HG02642 (cell line): ENCODE measurements at regions not wholly inside any gene's neighbourhood (a gene's known extent, or its start where the extent isn't known, plus 50 kb on each side); places are given as distances from the start of the nearest gene placed in this dataset.

Experiments used
- ATAC-seq: cut with Tn5 transposase; IDR thresholded peaks from one replicate; pipeline ENCODE4 v1.9.1; 2021; ENCODE audit warnings: mild to moderate bottlenecking; ENCODE audit not compliant: unreplicated experiment, poor library complexity

DNA sequence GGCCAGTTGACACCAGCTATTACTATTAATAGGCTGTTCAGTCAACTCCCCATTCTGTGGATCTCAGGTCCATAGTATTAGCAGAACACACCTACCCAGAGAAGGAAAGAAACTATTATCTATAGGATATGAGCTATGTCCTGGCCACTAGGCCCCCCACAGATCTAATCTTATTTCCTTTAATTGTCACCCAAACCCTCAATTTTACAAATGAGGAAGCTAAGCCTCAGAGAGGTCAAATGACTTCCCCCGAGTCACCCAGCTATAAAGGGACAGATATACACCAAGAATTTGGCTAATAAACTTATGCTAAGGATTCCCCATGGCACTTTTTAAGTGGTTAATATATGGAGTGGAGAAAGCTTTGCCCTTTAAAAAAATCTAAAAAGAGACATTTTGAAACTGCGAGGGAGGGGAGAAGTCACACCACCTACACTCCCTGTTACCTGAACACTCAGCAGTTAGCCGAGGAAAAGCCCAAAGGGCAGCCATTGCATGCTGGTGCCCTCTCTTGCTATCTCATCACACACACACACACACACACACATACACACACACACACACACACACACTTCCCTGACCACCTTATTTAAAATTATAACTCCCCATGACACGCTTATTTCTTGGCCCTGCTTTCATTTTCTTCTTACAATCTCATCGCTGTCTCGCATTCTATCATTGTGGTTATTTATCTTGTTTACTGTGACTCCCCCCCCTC is 157.0 kb upstream of the ADO start:
- no peak for ATAC-seq

- no peak for ATAC-seq
These were observed 155.6 kb upstream of the ADO start for GRCh38 chr10:62648921-62649320.

- ATAC-seq = no peak
These were observed 154.1 kb upstream of the ADO start for GRCh38 chr10:62650411-62650810.

DNA sequence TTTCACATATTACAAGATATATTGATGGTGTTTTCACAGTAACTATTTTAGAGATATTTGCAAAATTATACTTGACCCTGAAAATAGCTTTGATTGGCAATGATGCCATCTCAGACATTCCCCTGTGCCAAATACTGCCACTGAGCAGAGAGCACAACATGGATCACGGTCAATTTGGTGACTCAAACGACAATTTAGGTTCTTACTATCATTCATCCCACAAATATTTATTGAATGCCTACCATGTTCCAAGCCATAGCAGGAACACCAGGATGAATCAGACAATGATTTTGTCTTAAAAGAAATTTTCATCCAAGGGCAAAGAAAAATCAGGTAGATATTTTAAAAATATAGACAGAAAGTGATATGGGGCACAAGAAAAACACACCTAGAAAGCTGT is 153.2 kb upstream of the ADO start:
- no peak for ATAC-seq

DNA sequence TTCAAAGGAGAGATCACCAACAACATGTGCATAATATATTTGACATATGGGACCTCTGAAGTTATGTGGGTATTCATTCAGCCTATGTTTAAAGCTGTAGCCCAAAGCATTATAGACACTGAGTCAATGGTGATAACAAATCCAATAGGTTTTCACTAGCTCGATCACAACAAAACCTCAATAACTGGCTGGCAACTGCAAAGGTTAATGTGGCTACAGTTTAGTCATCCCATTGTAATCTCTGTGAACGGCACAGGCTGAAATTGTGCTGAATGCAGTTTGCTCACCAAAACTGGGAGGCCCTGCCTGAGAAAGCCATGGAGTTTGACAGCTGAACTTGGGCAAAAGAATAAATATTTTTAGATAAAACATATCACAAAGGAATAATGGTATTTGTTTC is 152.4 kb upstream of the ADO start:
- ATAC-seq = no peak

GRCh38 chr10:62652564-62652963 is 152.0 kb upstream of the ADO start:
- ATAC-seq = no peak

DNA sequence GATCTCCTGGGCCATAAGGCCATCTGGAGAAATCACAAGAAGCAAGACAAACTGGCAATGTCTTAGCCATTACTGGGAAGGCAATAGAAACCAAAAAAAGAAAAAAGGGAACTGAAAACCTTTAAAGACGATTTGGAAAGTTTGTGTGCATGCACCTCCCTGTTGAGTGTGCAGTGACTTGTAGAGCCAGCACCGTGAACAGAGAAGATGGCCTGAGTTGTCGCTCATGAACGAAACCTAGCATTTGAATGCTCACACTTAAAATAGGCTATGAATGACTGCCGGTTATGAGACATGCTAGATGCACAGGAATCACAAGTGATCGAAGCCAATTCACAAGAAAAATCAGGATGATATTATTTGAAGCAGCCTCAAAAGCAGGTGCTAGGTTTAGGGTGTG is 151.3 kb upstream of the ADO start:
- peak; percentile 84 for ATAC-seq

GRCh38 chr10:62654966-62655336 is 149.6 kb upstream of the ADO start:
- no peak for ATAC-seq

GRCh38 chr10:62655337-62655994 is 149.1 kb upstream of the ADO start:
- peak; percentile 81 for ATAC-seq

DNA sequence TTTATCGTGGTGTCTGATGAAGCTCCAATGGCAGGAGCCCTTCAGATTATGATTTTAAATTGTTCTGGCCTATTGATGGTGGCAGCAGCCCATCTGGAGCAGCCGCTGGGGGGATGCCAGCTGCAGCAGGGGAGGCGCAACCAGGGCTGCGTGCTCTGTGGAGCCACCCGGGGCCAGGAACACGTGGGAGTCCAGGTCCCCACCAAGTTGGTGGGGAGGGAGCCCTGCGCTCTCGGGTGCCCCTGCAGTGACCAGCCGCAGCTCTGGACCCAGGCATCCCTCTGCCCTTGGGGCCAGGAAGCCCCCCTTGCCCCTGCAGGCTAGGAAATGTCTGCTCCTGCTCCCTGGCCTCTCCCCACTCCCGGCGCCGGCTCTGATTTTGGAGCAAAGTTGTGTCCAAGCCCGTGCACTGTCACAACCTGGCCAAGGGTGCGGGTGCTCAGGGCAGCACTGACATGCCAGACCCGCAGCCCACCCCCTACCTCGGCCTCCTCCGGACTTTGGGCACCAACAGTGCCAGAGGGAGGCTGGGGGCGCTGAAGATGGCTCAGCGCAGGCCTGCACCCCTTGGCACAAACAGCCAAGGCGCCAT is 147.2 kb upstream of the ADO start:
- ATAC-seq = no peak

GRCh38 chr10:62658516-62658915 is 146.0 kb upstream of the ADO start:
- no peak for ATAC-seq

DNA sequence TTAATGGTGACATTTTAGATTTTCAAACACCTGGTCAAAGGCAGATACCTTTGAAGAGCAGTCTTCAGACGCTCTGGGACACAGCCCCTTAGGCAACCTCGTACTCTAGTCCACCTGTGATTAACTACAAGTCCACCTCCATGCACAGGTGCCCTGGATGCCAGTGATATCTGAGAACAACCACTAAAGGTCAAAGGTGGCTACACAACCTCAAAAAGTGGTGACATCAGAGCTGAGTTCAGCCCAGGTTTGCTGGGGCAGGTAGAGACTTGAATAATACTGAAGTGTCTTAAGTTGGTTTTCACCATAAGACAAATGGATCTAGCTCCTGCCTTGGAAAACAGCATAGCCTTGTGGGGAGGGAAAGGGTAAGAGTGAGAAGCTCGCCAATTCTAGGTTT is 143.4 kb upstream of the ADO start:
- no peak for ATAC-seq

GRCh38 chr10:62662486-62662885 is 142.0 kb upstream of the ADO start:
- no peak for ATAC-seq

- no peak for ATAC-seq
These were observed 138.7 kb upstream of the ADO start for GRCh38 chr10:62665771-62666170.

DNA sequence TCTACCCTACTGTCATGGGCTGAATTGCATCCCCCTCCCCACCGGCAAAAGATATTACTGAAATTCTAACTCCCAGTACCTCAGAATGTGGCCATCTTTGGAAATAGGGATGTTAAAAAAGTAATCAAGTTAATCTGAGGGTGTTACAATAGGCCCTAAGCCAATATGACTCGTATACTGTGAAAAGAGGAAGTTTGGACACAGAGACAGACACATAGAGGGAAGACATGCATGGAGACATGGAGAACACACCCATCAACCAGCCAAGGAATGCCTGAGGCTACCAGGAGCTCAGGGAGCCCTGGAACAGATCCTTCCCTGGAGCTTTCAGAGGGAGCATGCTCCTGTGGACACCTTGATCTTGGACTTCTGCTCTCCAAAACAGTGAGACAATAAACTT is 138.2 kb upstream of the ADO start:
- no peak for ATAC-seq

DNA sequence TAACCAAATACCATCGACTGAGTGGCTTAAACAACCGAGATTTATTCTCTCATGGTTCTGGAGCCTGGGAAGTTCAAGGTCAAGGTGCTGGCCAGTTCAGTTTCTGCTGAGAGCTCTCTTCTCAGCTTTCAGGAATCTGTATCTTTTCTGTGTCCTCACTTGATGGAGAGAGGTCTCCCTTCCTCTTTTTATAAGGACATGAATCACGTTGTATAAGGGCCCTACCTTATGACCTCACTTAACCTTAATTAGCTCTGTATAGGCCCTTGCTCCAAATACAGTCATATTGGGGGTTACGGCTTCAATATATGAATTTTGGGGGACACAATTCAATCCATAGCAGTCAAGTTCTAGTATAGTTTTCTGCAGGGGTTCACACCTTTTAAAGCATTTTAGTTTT is 135.2 kb upstream of the ADO start:
- no peak for ATAC-seq

DNA sequence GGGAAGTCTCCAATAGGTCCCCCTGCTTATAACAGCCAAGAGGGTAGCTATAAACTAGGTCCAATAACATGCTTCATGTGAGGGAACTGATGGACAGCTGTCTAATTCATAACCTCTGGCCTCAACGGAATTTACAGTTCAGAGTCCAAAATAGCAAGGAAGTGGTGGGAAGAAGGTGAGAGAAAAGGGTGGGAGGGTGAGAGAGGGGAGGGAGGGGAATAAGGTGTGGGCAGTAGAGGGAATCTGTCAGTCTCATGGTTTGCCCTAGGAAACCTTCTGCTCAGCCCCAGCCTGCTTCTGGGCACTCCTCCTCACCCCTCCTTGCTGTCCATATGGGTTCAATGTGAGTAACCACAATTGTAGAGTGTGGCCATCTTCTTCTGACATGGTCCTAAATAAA is 133.4 kb upstream of the ADO start:
- no peak for ATAC-seq

DNA sequence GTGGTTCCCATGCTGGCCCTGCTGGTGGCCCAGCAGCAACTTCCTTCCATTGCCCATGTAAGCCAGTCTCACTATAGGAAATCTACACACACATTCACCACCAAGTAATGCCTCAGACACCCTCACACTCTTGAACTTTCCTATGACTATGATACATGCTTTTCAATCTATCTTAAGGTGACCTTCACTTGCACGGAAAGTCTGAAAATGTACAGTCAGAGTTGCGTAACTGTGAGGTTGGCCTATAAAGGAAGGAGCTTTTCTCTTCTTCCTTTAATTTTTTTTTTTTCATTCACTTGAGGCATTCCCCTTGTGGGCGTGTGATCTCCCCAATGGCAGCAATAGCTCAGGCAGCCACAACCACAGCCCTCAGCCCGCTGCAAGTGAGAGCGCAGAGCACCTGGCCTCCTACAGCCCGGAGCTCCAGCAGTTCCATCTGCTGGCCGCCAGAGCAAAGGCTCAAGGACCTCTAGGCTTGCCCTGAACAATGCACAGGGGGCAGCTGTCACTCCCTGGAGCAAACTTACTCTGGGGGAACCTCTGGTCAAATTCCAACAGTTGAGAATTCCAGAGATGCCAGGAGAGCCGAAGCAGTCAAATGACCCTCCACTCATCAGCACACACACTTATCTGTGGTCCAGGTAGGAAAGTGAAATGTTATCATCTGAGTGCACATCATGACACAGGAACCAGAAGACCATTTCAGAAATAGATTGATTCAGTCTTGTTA is 123.1 kb upstream of the ADO start:
- ATAC-seq = peak; percentile 99

- no peak for ATAC-seq
These were observed 119.6 kb upstream of the ADO start for GRCh38 chr10:62684911-62685310.

DNA sequence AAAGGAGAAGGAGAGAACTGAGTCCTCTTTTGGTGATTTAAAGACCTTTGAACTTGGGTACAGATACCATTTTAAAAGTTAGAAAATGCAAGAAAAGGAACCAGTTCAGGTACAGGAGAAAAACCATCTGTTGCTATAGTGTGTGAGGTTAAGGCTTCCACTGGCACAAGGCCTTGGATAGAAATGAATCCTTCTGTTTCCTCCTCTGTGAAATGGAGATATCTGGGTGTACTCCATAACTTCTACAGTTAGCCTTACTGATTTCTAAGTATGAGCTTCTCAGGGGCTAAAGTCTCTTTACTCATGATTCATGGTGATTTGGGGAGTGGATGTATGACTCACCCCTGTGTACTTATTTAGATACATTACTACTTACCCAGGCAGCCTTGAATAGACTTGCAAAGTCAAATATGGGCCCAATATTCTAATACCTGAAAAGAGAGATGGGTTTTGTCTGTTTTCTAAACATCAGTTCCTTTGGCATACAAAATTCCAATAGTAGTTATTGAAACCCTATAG is 117.2 kb upstream of the ADO start:
- no peak for ATAC-seq
